ENCODE measurements at regions not wholly inside any gene's neighbourhood (a gene's known extent, or its start where the extent isn't known, plus 50 kb on each side); places are given as distances from the start of the nearest gene placed in this dataset.

DNA sequence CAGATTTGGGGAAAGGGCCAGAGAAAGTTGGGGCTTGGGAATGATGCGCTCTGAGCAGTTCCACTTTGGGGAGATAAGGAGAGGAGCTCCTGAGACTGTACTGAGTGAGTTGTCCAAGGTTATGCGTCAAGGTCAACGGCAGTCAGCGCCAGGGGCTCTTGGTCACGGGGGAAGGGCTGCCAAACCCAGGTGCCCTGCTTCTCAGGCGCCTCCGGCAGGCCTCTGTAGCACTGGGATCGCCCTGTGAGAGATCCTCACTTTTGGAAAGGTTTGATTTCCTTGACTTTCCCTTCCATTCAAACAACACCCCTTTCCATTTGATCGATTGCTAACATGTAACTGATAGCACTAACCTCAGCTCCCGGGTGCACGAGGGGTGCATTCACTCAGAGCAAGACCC, 136.5 kb upstream of the SOX11 start:
- Histone ChIP-seq H3K27me3 (ENCODE audit: control insufficient read depth, insufficient read depth, low read length) (no peaks in the 10 kb centered on the region), H3K9ac (no peak overlapping the region), H3K4me2 (ENCODE audit: low read length) (no peak overlapping the region), H3K4me3 (ENCODE audit: low read depth, low read length) (no peak overlapping the region), H3K27ac (no peak overlapping the region), H3K4me1 (no peaks in the 10 kb centered on the region), H3K9me3 (ENCODE audit: control insufficient read depth, low read length) (no peaks in the 10 kb centered on the region), H2AFZ (no peak overlapping the region), H3K36me3 (ENCODE audit: control insufficient read depth, insufficient read depth, low read length) (no peaks in the 10 kb centered on the region), H3K79me2 (no peaks in the 10 kb centered on the region)
- TF ChIP-seq, protein P1, sequence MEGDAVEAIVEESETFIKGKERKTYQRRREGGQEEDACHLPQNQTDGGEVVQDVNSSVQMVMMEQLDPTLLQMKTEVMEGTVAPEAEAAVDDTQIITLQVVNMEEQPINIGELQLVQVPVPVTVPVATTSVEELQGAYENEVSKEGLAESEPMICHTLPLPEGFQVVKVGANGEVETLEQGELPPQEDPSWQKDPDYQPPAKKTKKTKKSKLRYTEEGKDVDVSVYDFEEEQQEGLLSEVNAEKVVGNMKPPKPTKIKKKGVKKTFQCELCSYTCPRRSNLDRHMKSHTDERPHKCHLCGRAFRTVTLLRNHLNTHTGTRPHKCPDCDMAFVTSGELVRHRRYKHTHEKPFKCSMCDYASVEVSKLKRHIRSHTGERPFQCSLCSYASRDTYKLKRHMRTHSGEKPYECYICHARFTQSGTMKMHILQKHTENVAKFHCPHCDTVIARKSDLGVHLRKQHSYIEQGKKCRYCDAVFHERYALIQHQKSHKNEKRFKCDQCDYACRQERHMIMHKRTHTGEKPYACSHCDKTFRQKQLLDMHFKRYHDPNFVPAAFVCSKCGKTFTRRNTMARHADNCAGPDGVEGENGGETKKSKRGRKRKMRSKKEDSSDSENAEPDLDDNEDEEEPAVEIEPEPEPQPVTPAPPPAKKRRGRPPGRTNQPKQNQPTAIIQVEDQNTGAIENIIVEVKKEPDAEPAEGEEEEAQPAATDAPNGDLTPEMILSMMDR (IDR thresholded peaks at IDR 0.05): no peak

DNA sequence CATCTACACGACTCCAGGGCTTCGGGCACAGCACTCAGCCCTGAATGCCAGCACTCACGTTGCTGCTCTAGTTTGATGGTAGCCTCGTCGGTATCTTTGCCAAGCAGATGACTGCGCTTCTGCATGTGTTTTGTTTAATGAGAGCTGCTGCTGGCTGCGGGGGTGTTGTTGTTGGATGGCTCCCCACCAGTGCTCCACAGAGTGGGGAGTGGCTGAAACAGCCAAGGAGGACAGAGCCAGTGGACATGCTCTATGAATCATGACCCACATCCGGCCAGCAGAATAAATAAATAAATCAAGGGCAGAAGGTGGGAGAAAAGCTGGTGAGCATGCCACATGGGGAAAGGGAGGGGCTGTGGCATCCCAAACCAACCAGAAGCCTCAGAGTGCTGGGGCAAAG, 131.2 kb upstream of the SOX11 start:
- TF ChIP-seq, protein P1 (IDR thresholded peaks at IDR 0.05): no peak
- Histone ChIP-seq H3K79me2 (no peaks in the 10 kb centered on the region), H3K9ac (no peak overlapping the region), H3K4me1 (no peaks in the 10 kb centered on the region), H3K27me3 (ENCODE audit: control insufficient read depth, insufficient read depth, low read length) (no peaks in the 10 kb centered on the region), H3K27ac (no peak overlapping the region), H3K4me2 (ENCODE audit: low read length) (no peak overlapping the region), H3K9me3 (ENCODE audit: control insufficient read depth, low read length) (no peaks in the 10 kb centered on the region), H2AFZ (no peak overlapping the region), H3K36me3 (ENCODE audit: control insufficient read depth, insufficient read depth, low read length) (no peaks in the 10 kb centered on the region), H3K4me3 (ENCODE audit: low read depth, low read length) (no peak overlapping the region)

DNA sequence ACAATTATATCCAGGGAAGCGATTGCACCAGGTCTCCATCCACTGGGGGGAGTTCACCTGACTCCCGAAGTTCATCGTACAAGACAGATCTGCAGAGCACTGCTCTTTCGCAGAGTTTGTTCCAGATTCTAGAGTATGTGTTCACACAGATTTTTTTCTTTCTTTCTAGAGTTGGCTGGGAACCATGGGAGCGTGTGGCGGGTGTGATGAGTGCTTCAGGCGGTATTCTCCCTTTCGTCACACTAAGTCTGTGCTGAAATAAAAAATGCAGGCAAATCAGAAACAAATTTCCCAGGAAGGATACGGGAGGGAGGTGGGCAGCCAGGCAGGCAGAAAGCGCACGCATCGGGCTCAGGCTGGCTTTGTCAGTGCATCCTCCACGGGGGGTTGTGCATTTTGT, 129.8 kb upstream of the SOX11 start:
- H3K79me2 ChIP-seq: no peaks in the 10 kb centered on the region
- H3K9ac ChIP-seq: no peak overlapping the region
- no peaks in the 10 kb centered on the region for H3K36me3 ChIP-seq (ENCODE audit: control insufficient read depth, insufficient read depth, low read length)
- no peak overlapping the region for H3K4me3 ChIP-seq (ENCODE audit: low read depth, low read length)
- H3K9me3 ChIP-seq (ENCODE audit: control insufficient read depth, low read length): no peaks in the 10 kb centered on the region
- TF ChIP-seq, protein P1 (IDR thresholded peaks at IDR 0.05): no peak
- no peaks in the 10 kb centered on the region for H3K27me3 ChIP-seq (ENCODE audit: control insufficient read depth, insufficient read depth, low read length)
- H3K4me1 ChIP-seq: no peaks in the 10 kb centered on the region
- H3K4me2 ChIP-seq (ENCODE audit: low read length): no peak overlapping the region
- no peak overlapping the region for H3K27ac ChIP-seq
- no peak overlapping the region for H2AFZ ChIP-seq

DNA sequence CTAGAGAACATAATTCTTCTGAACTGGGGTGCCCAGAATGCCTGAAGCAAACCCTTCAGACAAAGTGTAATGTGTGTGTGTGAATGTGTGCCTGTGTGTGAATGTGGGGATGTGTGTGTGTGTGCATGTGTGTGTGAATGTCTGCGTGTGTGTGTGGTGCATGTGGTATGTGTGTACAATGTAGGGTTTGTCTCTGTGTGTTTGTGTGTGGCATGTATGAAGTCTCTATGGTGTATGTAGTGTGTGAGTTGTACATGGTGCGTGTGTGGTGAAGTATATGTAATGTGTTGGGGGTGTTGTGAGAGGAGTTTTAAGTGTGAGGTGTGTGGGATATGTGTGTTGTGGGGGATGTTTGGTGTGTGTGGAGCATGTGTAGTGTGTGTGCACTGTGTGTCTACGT, 129.3 kb upstream of the SOX11 start:
- Histone ChIP-seq H3K9ac (no peak overlapping the region), H3K79me2 (no peaks in the 10 kb centered on the region), H3K27ac (no peak overlapping the region), H3K9me3 (ENCODE audit: control insufficient read depth, low read length) (no peaks in the 10 kb centered on the region), H2AFZ (no peak overlapping the region), H3K4me1 (no peaks in the 10 kb centered on the region), H3K27me3 (ENCODE audit: control insufficient read depth, insufficient read depth, low read length) (no peaks in the 10 kb centered on the region), H3K4me2 (ENCODE audit: low read length) (no peak overlapping the region), H3K4me3 (ENCODE audit: low read depth, low read length) (no peak overlapping the region), H3K36me3 (ENCODE audit: control insufficient read depth, insufficient read depth, low read length) (no peaks in the 10 kb centered on the region)
- TF ChIP-seq, protein P1 (IDR thresholded peaks at IDR 0.05): no peak

DNA sequence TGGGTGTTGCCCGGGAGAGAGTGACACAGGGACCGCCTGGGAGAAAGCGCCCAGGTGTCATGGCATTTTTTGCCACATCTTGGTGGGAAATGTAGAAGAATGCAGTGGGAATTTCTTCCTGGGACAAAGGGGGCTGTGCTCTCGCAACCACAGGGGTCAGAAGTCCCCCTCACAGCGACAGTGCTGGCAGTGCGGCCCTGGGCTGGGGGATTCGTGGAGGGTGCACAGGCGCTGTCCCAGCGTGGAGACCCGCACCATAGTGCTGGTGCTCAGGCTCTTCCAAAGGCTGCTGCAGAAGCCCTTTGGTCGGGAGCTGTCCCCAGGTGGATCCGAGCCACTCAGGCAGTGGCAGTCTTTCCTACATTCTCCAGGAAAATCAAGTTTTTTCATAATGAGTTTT, 128.8 kb upstream of the SOX11 start:
- Histone ChIP-seq H3K4me2 (ENCODE audit: low read length) (no peak overlapping the region), H3K36me3 (ENCODE audit: control insufficient read depth, insufficient read depth, low read length) (no peaks in the 10 kb centered on the region), H3K9me3 (ENCODE audit: control insufficient read depth, low read length) (no peaks in the 10 kb centered on the region), H3K27ac (no peak overlapping the region), H3K4me1 (no peaks in the 10 kb centered on the region), H2AFZ (no peak overlapping the region), H3K79me2 (no peaks in the 10 kb centered on the region), H3K4me3 (ENCODE audit: low read depth, low read length) (no peak overlapping the region), H3K27me3 (ENCODE audit: control insufficient read depth, insufficient read depth, low read length) (no peaks in the 10 kb centered on the region), H3K9ac (no peak overlapping the region)
- TF ChIP-seq, protein P1 (IDR thresholded peaks at IDR 0.05): no peak

All from parathyroid adenoma (tissue), 2 donors.